ENCODE measurements at regions not wholly inside any gene's neighbourhood (a gene's known extent, or its start where the extent isn't known, plus 50 kb on each side); places are given as distances from the start of the nearest gene placed in this dataset.

DNA sequence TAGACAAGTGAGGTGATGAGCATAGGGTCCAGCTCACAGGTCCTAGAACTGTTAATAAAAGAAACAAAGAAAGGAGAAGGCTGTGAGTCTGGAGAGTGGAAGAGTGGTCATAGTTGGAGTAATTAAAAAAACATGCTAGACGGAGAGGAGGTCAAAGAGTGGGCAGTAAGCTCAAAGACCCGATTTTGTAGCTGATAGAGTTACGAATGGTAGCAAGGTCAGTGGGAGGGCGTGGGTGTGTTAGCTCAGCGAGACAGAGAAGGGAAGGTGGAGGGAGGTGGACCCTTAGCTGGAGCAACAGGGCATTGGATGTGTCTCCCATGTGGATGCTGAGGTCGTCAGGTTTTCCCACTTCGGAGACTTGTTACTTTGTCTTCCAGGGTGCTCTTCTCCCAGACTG, 431.7 kb downstream of the CDH26 start:
- DNase-seq = no peak

- no peak for DNase-seq
Observed at GRCh38 chr20:60395991-60396390, 437.8 kb downstream of the CDH26 start.

- no peak for DNase-seq
Observed at GRCh38 chr20:60400567-60400966, 442.3 kb downstream of the CDH26 start.

DNA sequence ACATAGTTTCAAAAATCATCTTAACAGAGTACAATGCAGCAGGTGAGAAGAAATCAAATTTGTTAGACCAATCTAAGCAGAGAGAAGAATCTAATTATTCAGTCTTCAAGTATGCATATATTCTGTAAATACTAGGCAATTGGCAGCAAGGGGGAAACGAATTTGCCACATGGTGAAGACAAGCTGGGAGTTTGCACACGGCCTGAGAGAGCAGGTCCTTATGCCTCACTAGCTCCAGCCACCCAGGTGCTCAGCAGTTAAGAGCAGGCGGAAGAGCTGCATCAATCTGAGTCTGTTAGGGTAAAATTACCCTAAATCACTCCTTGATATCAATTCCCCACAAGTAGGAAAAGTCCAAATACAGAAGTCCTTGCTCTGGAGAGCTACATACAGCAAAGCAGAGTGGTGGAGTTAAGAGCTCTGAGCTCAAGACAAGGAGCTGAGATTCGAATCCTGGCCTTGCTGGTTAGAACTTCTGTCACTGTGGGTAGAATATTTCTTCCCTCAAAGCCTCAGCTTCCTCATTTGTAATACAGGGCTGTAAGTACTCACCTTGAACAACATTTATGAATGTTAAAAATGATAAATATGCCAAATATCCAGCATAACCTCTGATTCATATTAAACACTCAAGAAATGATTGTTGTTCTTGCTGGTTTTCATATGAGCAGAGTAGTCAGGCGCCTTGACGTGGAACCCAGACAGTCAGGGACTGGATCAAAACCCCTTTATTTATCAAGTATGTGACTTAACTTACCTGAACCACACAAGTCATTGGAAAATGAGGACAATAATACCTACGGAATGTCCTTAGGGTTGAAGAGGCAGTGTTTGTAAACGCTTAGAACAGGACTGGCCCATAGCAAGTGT, 444.2 kb downstream of the CDH26 start:
- DNase-seq = no peak

GRCh38 chr20:60403105-60403741, 445.0 kb downstream of the CDH26 start:
- no peak for DNase-seq

- DNase-seq = no peak
Observed at GRCh38 chr20:60407011-60407771, 449.0 kb downstream of the CDH26 start.

DNA sequence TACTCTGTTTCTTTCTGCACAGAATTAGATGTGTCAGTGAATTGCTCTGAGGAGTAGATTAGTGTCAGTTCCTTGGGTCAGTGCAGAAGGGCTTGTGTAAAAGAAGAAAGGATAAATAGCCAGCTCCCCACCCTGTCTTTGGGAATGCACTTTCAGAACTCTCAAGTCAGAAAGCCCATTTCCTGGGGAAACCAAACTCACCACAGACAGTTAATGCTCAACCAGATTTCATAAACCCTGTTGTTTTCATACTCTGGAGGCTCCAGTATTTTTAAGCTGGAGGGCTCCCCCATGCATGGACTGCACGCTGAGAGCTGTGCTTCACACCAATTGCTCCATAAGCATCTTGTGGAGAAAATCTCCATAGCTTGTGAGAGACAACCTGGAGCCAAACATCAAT, 449.7 kb downstream of the CDH26 start:
- DNase-seq = no peak

- no peak for DNase-seq
Observed at GRCh38 chr20:60408435-60408834, 450.2 kb downstream of the CDH26 start.

GRCh38 chr20:60410618-60411264, 452.5 kb downstream of the CDH26 start:
- no peak for DNase-seq

- no peak for DNase-seq
Observed at GRCh38 chr20:60411813-60412212, 453.6 kb downstream of the CDH26 start.

GRCh38 chr20:60420676-60421229, 462.5 kb downstream of the CDH26 start:
- no peak for DNase-seq

DNA sequence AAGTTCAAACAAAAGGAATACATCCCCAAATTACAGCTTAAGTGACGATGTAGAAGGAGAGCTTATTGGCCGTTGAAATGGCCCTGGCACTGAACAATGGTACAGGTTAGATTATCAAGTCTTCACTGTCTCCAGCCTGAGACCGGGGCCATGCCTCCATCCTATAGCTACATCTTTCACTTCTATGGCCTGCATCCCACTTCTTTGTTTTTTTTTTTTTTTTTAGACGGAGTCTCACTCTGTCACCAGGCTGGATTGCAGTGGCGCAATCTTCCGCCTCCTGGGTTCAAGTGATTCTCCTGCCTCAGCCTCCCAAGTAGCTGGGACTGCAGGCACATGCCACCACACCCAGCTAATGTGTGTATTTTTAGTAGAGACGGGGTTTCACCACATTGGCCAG, 464.6 kb downstream of the CDH26 start:
- DNase-seq = no peak

- DNase-seq = no peak
Observed at GRCh38 chr20:60424267-60424902, 466.2 kb downstream of the CDH26 start.

DNA sequence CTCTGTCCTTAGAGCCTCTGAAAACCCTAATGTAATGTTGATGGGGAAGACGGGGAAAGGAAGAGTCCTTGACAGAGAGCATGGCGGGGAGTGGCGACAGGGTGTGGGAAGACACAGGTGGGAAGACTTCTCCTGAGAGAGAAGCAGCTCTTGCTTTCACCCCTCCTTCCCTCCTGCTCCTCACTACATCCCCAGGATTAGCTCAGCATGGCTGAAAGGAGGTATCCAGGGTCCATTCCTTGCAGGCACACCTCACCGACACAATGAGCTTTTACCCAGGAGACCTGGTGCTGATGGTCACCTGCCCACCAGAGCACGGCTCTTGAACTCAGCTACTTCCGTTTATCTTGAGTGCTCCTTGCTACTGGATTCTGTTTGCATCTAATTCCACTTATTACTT, 469.3 kb downstream of the CDH26 start:
- no peak for DNase-seq

GRCh38 chr20:60428651-60429050, 470.4 kb downstream of the CDH26 start:
- no peak for DNase-seq

GRCh38 chr20:60430516-60431001, 472.3 kb downstream of the CDH26 start:
- no peak for DNase-seq

- no peak for DNase-seq
Observed at GRCh38 chr20:60431349-60431748, 473.1 kb downstream of the CDH26 start.

DNA sequence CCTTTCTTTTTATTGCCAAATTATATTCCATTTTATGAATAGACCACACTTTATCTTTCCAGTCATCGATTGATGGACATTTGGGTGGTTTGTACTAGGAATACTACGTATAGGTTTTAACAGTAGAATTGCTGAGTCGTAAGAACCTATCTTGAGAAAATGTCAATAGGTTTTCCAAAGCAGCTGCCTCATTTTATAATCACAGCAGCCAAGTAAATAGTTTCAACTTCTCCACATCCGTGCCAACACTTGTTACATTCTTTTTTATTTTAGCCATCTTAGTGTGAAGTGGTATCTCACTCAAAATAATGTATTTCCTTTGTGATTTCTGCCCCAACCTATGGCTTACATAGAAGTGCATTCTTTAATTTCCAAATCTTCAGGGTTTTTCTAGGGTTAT, 479.2 kb downstream of the CDH26 start:
- no peak for DNase-seq

GRCh38 chr20:60446267-60447111, 488.3 kb downstream of the CDH26 start:
- DNase-seq = no peak

GRCh38 chr20:60447703-60448102, 489.5 kb downstream of the CDH26 start:
- no peak for DNase-seq
